ENCODE measurements at regions not wholly inside any gene's neighbourhood (a gene's known extent, or its start where the extent isn't known, plus 50 kb on each side); places are given as distances from the start of the nearest gene placed in this dataset.
A peak's percentile ranks its signal among the peaks of the same experiment; 100 is the strongest.

DNA sequence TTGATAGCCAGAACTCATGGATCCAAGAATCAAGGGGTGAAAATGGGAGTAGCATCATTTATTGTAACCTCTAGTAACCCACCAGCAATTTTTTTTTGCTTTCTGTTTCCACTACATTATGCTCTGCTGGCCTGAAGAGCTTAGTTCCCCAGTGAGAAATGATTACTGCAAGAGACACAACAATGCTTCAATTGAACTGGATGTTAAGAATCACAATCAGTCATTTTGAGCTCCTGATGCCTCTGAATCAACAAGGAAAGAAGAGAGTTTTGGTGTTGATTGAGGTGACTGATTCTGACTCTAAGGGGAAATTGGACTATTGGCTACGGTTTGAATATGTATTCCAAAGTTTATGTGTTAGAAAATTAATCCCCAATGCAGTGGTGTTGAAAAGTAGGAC, 1084.4 kb downstream of the SLITRK1 start:
- in situ Hi-C loops (cut with MboI; ENCODE audit: low pct_unique_long_range_greater_than_20kb, low sequenced_read_pairs, unreplicated experiment): no loop called here
- TF ChIP-seq, protein P1, sequence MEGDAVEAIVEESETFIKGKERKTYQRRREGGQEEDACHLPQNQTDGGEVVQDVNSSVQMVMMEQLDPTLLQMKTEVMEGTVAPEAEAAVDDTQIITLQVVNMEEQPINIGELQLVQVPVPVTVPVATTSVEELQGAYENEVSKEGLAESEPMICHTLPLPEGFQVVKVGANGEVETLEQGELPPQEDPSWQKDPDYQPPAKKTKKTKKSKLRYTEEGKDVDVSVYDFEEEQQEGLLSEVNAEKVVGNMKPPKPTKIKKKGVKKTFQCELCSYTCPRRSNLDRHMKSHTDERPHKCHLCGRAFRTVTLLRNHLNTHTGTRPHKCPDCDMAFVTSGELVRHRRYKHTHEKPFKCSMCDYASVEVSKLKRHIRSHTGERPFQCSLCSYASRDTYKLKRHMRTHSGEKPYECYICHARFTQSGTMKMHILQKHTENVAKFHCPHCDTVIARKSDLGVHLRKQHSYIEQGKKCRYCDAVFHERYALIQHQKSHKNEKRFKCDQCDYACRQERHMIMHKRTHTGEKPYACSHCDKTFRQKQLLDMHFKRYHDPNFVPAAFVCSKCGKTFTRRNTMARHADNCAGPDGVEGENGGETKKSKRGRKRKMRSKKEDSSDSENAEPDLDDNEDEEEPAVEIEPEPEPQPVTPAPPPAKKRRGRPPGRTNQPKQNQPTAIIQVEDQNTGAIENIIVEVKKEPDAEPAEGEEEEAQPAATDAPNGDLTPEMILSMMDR (IDR thresholded peaks at IDR 0.05; ENCODE audit: extremely low read depth, insufficient read depth, missing control alignments): no peak

DNA sequence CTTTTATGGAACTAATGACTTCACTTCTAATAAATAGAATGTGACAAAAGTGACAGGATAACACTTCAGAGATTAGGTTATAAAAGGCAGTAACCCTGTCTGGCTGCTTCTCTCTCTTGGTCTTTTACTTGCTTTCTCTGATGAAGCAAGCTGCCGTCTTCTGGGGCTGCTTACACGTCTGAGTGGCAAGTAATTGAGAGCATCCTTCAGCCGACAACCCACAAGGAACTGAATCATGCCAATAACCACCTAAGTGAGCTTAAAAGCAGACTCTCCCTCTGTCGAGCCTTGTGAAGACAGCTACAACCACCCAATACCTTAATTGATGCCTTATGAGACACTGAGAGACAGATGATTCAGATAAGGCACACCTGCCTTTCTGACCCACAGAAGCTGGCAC, 1091.2 kb downstream of the SLITRK1 start:
- in situ Hi-C loops (cut with MboI; ENCODE audit: low pct_unique_long_range_greater_than_20kb, low sequenced_read_pairs, unreplicated experiment): no loop called here
- no peak for DNase-seq (ENCODE audit: low spot score)
- TF ChIP-seq, protein P1 (IDR thresholded peaks at IDR 0.05; ENCODE audit: extremely low read depth, insufficient read depth, missing control alignments): no peak

More for the DNA sequence above, 1084.4 kb downstream of the SLITRK1 start:
- DNase-seq (ENCODE audit: low spot score): no peak

DNA sequence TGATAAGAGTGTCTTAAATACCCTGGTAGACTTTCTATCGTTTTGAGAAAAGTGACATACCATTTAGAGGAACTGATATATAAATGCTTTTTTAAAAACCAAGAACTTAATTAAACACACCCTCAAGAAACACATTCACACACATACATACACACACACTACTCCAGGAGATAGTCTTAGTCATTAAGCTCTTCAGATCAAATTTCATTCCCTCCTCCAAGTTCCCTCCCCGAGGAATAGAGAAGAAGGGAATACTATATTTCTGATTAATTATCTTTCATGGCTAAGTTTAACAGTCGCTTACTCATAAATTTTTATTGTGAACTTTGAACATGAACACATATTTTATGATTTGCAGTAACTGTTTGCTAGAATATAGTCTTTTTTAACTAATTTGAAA, 1109.5 kb downstream of the SLITRK1 start:
- DNase-seq (ENCODE audit: low spot score): no peak
- TF ChIP-seq, protein P1 (IDR thresholded peaks at IDR 0.05; ENCODE audit: extremely low read depth, insufficient read depth, missing control alignments): no peak
- in situ Hi-C loops (cut with MboI; ENCODE audit: low pct_unique_long_range_greater_than_20kb, low sequenced_read_pairs, unreplicated experiment): no loop called here

DNA sequence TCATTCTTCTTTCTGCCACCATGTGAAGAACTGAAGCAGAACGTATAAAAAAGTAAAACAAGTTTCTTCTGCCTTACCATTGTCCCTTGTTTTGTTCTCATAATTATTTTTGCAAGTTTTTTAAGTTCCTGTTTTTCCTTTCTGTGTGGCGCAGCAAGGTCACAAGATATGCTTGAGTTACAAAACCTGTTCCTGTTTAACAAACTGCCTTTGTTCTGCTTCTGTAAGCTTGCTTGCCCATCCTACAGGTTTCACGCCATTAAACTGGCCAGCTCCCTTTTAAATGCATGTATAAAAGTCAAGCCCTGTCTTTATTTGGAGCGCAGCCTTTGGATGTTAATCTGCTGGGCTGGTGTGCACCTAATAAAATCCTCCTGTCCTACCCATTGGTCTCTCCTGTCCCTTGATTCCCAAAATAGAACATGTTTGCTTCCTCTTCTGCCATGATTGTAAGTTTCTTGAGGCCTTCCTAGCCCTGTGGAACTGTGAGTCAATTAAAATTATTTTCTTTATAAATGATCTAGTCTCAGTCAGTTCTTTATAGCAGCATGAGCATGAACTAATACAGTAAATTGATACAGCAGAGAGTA, 1115.4 kb downstream of the SLITRK1 start:
- DNase-seq (ENCODE audit: low spot score): no peak
- TF ChIP-seq, protein P1 (IDR thresholded peaks at IDR 0.05; ENCODE audit: extremely low read depth, insufficient read depth, missing control alignments): no peak

DNA sequence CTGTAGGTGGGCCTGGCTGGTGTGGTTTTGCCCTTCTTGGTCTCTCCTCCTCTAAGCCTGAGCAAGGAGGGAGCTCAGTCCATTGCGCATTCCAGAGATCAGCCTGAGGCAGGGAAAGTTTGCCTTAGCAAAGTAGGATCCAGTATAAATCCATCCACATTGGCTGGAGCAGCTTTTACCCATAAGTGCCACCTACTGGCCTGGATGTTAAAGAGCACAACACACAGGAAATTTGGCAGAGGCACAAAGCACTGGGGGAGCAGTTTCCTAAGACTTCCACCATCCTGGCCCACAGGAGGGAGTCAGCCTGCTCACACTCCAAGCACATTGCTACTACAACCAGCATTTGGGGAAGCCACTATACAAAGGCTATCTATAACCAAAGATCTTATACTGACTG, 1124.2 kb downstream of the SLITRK1 start:
- TF ChIP-seq, protein P1 (IDR thresholded peaks at IDR 0.05; ENCODE audit: extremely low read depth, insufficient read depth, missing control alignments): peak; percentile 38
- in situ Hi-C loops (cut with MboI; ENCODE audit: low pct_unique_long_range_greater_than_20kb, low sequenced_read_pairs, unreplicated experiment): no loop called here
- peak; percentile 19 for DNase-seq (ENCODE audit: low spot score)

More for the DNA sequence above, 1115.4 kb downstream of the SLITRK1 start:
- in situ Hi-C loops (cut with MboI; ENCODE audit: low pct_unique_long_range_greater_than_20kb, low sequenced_read_pairs, unreplicated experiment): no loop called here

DNA sequence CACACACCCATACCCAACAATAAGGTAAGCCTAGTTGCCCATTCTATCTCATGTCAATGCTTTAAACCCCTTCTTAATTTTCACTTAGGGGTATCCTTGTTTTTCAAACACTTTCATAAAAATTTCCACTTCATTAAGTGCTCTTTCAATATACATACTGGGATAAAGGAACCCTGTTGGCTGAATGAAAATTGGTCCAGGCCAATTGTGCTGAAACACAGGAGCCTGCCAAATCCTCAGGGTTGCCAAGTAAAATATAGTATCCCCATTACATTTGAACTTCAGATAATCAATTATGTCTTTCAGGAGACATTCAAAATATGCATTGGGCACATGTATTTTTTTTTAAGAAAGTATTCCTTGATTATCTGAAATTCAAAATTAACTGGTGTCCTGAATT, 1131.1 kb downstream of the SLITRK1 start:
- in situ Hi-C loops (cut with MboI; ENCODE audit: low pct_unique_long_range_greater_than_20kb, low sequenced_read_pairs, unreplicated experiment): no loop called here
- no peak for DNase-seq (ENCODE audit: low spot score)
- TF ChIP-seq, protein P1 (IDR thresholded peaks at IDR 0.05; ENCODE audit: extremely low read depth, insufficient read depth, missing control alignments): no peak
